NT2/D1 (cell line): ENCODE measurements at regions not wholly inside any gene's neighbourhood (a gene's known extent, or its start where the extent isn't known, plus 50 kb on each side); places are given as distances from the start of the nearest gene placed in this dataset.

Experiments used
- DNase-seq: peaks from one replicate; pipeline ENCODE4 v3.0.0-alpha.2; 2011; ENCODE audit warnings: low read depth, low spot score
- H3K27me3 ChIP-seq: 2 replicates; pipeline ENCODE4 v1.6.0; 2011; ENCODE audit warnings: mild to moderate bottlenecking; ENCODE audit not compliant: insufficient read length, insufficient read depth
- H3K36me3 ChIP-seq: 2 replicates; pipeline ENCODE4 v1.6.1; 2011; ENCODE audit warnings: mild to moderate bottlenecking, low read length, mixed read lengths; ENCODE audit not compliant: insufficient read depth, insufficient read length
- H3K4me1 ChIP-seq: 2 replicates; pipeline ENCODE4 v1.5.1; 2011; ENCODE audit not compliant: insufficient read depth, insufficient read length
- H3K4me3 ChIP-seq: 2 replicates; pipeline ENCODE4 v1.5.1; 2011; ENCODE audit warnings: low read depth; ENCODE audit not compliant: insufficient read length
- H3K9ac ChIP-seq: 2 replicates; pipeline ENCODE4 v1.6.0; 2011; ENCODE audit warnings: low read depth; ENCODE audit not compliant: insufficient read length
- H3K9me3 ChIP-seq: 2 replicates; pipeline ENCODE4 v1.5.1; 2011; ENCODE audit warnings: mild to moderate bottlenecking, low read length; ENCODE audit not compliant: insufficient read depth
- SUZ12 ChIP-seq: IDR thresholded peaks from 2 replicates; pipeline ENCODE4 v1.6.1; 2011; ENCODE audit not compliant: insufficient read length, insufficient read depth; ENCODE audit errors: extremely low read depth
- YY1 ChIP-seq: IDR thresholded peaks from 2 replicates; pipeline ENCODE4 v1.6.1; 2011; ENCODE audit not compliant: insufficient read length, insufficient read depth
- ZNF274 ChIP-seq: IDR thresholded peaks from 2 replicates; pipeline ENCODE4 v1.6.1; 2011; ENCODE audit warnings: mild to moderate bottlenecking, low read depth, low read length

GRCh38 chr3:18790384-18790783, 357.9 kb upstream of the KCNH8 start:
- TF ChIP-seq YY1 (no peak), ZNF274 (no peak), SUZ12 (no peak)
- DNase-seq: no peak
- no peak overlapping the region for H3K9ac ChIP-seq
- H3K27me3 ChIP-seq: no peaks in the 10 kb centered on the region
- no peaks in the 10 kb centered on the region for H3K36me3 ChIP-seq
- H3K4me3 ChIP-seq: no peak overlapping the region
- H3K9me3 ChIP-seq: no peaks in the 10 kb centered on the region
- H3K4me1 ChIP-seq: no peaks in the 10 kb centered on the region

GRCh38 chr3:18789734-18790133, 358.6 kb upstream of the KCNH8 start:
- Histone ChIP-seq H3K9ac (no peak overlapping the region), H3K9me3 (no peaks in the 10 kb centered on the region), H3K27me3 (no peaks in the 10 kb centered on the region), H3K36me3 (no peaks in the 10 kb centered on the region), H3K4me1 (no peaks in the 10 kb centered on the region), H3K4me3 (no peak overlapping the region)
- no peak for DNase-seq
- TF ChIP-seq SUZ12 (no peak), YY1 (no peak), ZNF274 (no peak)

- Histone ChIP-seq H3K9me3 (no peaks in the 10 kb centered on the region), H3K4me3 (no peak overlapping the region), H3K4me1 (no peaks in the 10 kb centered on the region), H3K9ac (no peak overlapping the region), H3K27me3 (no peaks in the 10 kb centered on the region), H3K36me3 (no peaks in the 10 kb centered on the region)
- DNase-seq: no peak
- TF ChIP-seq SUZ12 (no peak), ZNF274 (no peak), YY1 (no peak)
Measured at GRCh38 chr3:18787441-18787840, 360.9 kb upstream of the KCNH8 start.

GRCh38 chr3:18786650-18787323, 361.5 kb upstream of the KCNH8 start:
- TF ChIP-seq SUZ12 (no peak), ZNF274 (no peak), YY1 (no peak)
- Histone ChIP-seq H3K27me3 (no peaks in the 10 kb centered on the region), H3K9ac (no peak overlapping the region), H3K4me3 (no peak overlapping the region), H3K36me3 (no peaks in the 10 kb centered on the region), H3K4me1 (no peaks in the 10 kb centered on the region), H3K9me3 (no peaks in the 10 kb centered on the region)
- DNase-seq: no peak

GRCh38 chr3:18782191-18782590, 357.1 kb upstream of the SATB1 start:
- H3K4me1 ChIP-seq: no peaks in the 10 kb centered on the region
- no peak overlapping the region for H3K4me3 ChIP-seq
- H3K27me3 ChIP-seq: no peaks in the 10 kb centered on the region
- no peak overlapping the region for H3K9ac ChIP-seq
- H3K36me3 ChIP-seq: no peaks in the 10 kb centered on the region
- no peak for DNase-seq
- no peaks in the 10 kb centered on the region for H3K9me3 ChIP-seq
- no peak for TF ChIP-seq SUZ12
- no peak for TF ChIP-seq ZNF274
- TF ChIP-seq YY1: no peak

GRCh38 chr3:18780959-18781358, 355.8 kb upstream of the SATB1 start:
- TF ChIP-seq SUZ12: no peak
- no peak for TF ChIP-seq YY1
- no peak for TF ChIP-seq ZNF274
- no peaks in the 10 kb centered on the region for H3K9me3 ChIP-seq
- no peak overlapping the region for H3K9ac ChIP-seq
- no peaks in the 10 kb centered on the region for H3K27me3 ChIP-seq
- H3K4me3 ChIP-seq: no peak overlapping the region
- no peaks in the 10 kb centered on the region for H3K4me1 ChIP-seq
- DNase-seq: no peak
- H3K36me3 ChIP-seq: no peaks in the 10 kb centered on the region

- Histone ChIP-seq H3K4me3 (no peak overlapping the region), H3K27me3 (no peaks in the 10 kb centered on the region), H3K9me3 (no peaks in the 10 kb centered on the region), H3K4me1 (no peaks in the 10 kb centered on the region), H3K36me3 (no peaks in the 10 kb centered on the region), H3K9ac (no peak overlapping the region)
- TF ChIP-seq SUZ12: no peak
- no peak for DNase-seq
Measured at GRCh38 chr3:18779704-18780103, 354.6 kb upstream of the SATB1 start.
